ENCODE measurements at regions not wholly inside any gene's neighbourhood (a gene's known extent, or its start where the extent isn't known, plus 50 kb on each side); places are given as distances from the start of the nearest gene placed in this dataset.

GRCh38 chr9:86648156-86648827 lies 294.1 kb upstream of the TUT7 start:
- peaks cover 15% of the 10 kb centered on the region for H3K27me3 ChIP-seq (ENCODE audit: insufficient read depth, low read length)
- no peaks in the 10 kb centered on the region for H3K4me1 Mint-ChIP-seq (ENCODE audit: low read depth, unreplicated experiment)
- no peaks in the 10 kb centered on the region for H3K36me3 ChIP-seq (ENCODE audit: insufficient read depth, low read length)
- TF ChIP-seq EZH2 (IDR thresholded peaks at IDR 0.05; ENCODE audit: insufficient read depth, low read length) (no peak), CTCF (IDR thresholded peaks at IDR 0.05; ENCODE audit: insufficient read depth, low read depth, low read length) (no peak)
- no peak for FAIRE-seq
- H3K9me3 ChIP-seq (ENCODE audit: insufficient read depth, low read depth, low read length): no peaks in the 10 kb centered on the region
- H3K79me2 ChIP-seq (ENCODE audit: insufficient read depth, low read length): no peaks in the 10 kb centered on the region
- H3K4me2 ChIP-seq (ENCODE audit: low read length): no peak overlapping the region
- no peak overlapping the region for H3K27ac Mint-ChIP-seq (ENCODE audit: unreplicated experiment)
- H3K4me3 ChIP-seq (ENCODE audit: insufficient read depth, low read depth, low read length): no peak overlapping the region
- H3K4me1 ChIP-seq (ENCODE audit: insufficient read depth, low read length): no peaks in the 10 kb centered on the region
- no peaks in the 10 kb centered on the region for H3K36me3 Mint-ChIP-seq (ENCODE audit: low read depth, unreplicated experiment)
- H4K20me1 ChIP-seq (ENCODE audit: insufficient read depth, low read length): no peaks in the 10 kb centered on the region
- H2AFZ ChIP-seq (ENCODE audit: low read depth, low read length): no peak overlapping the region
- H3K9me3 Mint-ChIP-seq (ENCODE audit: unreplicated experiment): no peaks in the 10 kb centered on the region
- peaks cover 8% of the 10 kb centered on the region for H3K27me3 Mint-ChIP-seq (ENCODE audit: low read depth, unreplicated experiment)
- no peak for DNase-seq (ENCODE audit: low read depth)
- H3K9ac ChIP-seq (ENCODE audit: low read length): no peak overlapping the region
- H3K4me3 Mint-ChIP-seq (ENCODE audit: unreplicated experiment): no peak overlapping the region
- H3K27ac ChIP-seq (ENCODE audit: low read depth, low read length): no peak overlapping the region

- FAIRE-seq (no peak), DNase-seq (ENCODE audit: low read depth) (no peak)
- no peaks in the 10 kb centered on the region for H3K79me2 ChIP-seq (ENCODE audit: insufficient read depth, low read length)
- H3K4me1 ChIP-seq (ENCODE audit: insufficient read depth, low read length): no peaks in the 10 kb centered on the region
- no peaks in the 10 kb centered on the region for H3K36me3 ChIP-seq (ENCODE audit: insufficient read depth, low read length)
- Mint-ChIP-seq H3K9me3 (ENCODE audit: unreplicated experiment) (no peaks in the 10 kb centered on the region), H3K36me3 (ENCODE audit: low read depth, unreplicated experiment) (no peaks in the 10 kb centered on the region), H3K4me1 (ENCODE audit: low read depth, unreplicated experiment) (no peaks in the 10 kb centered on the region), H3K27me3 (ENCODE audit: low read depth, unreplicated experiment) (peaks cover 15% of the 10 kb centered on the region), H3K27ac (ENCODE audit: unreplicated experiment) (no peak overlapping the region), H3K4me3 (ENCODE audit: unreplicated experiment) (no peak overlapping the region)
- H3K9me3 ChIP-seq (ENCODE audit: insufficient read depth, low read depth, low read length): no peaks in the 10 kb centered on the region
- TF ChIP-seq EZH2 (IDR thresholded peaks at IDR 0.05; ENCODE audit: insufficient read depth, low read length) (no peak), CTCF (IDR thresholded peaks at IDR 0.05; ENCODE audit: insufficient read depth, low read depth, low read length) (no peak)
- no peak overlapping the region for H3K4me2 ChIP-seq (ENCODE audit: low read length)
- no peak overlapping the region for H2AFZ ChIP-seq (ENCODE audit: low read depth, low read length)
- H3K27ac ChIP-seq (ENCODE audit: low read depth, low read length): no peak overlapping the region
- H4K20me1 ChIP-seq (ENCODE audit: insufficient read depth, low read length): no peaks in the 10 kb centered on the region
- no peak overlapping the region for H3K9ac ChIP-seq (ENCODE audit: low read length)
- peaks cover 15% of the 10 kb centered on the region for H3K27me3 ChIP-seq (ENCODE audit: insufficient read depth, low read length)
- no peak overlapping the region for H3K4me3 ChIP-seq (ENCODE audit: insufficient read depth, low read depth, low read length)
These were observed 291.1 kb upstream of the TUT7 start for GRCh38 chr9:86645303-86645702.

GRCh38 chr9:86644675-86645034 lies 290.4 kb upstream of the TUT7 start:
- H3K9ac ChIP-seq (ENCODE audit: low read length): no peak overlapping the region
- H3K4me3 ChIP-seq (ENCODE audit: insufficient read depth, low read depth, low read length): no peak overlapping the region
- DNase-seq (ENCODE audit: low read depth) (no peak), FAIRE-seq (no peak)
- H2AFZ ChIP-seq (ENCODE audit: low read depth, low read length): no peak overlapping the region
- peaks cover 15% of the 10 kb centered on the region for H3K27me3 ChIP-seq (ENCODE audit: insufficient read depth, low read length)
- no peaks in the 10 kb centered on the region for H3K36me3 ChIP-seq (ENCODE audit: insufficient read depth, low read length)
- Mint-ChIP-seq H3K4me1 (ENCODE audit: low read depth, unreplicated experiment) (no peaks in the 10 kb centered on the region), H3K27me3 (ENCODE audit: low read depth, unreplicated experiment) (peaks cover 15% of the 10 kb centered on the region), H3K4me3 (ENCODE audit: unreplicated experiment) (no peak overlapping the region), H3K27ac (ENCODE audit: unreplicated experiment) (no peak overlapping the region), H3K9me3 (ENCODE audit: unreplicated experiment) (no peaks in the 10 kb centered on the region), H3K36me3 (ENCODE audit: low read depth, unreplicated experiment) (no peaks in the 10 kb centered on the region)
- no peaks in the 10 kb centered on the region for H3K4me1 ChIP-seq (ENCODE audit: insufficient read depth, low read length)
- no peaks in the 10 kb centered on the region for H4K20me1 ChIP-seq (ENCODE audit: insufficient read depth, low read length)
- no peak overlapping the region for H3K27ac ChIP-seq (ENCODE audit: low read depth, low read length)
- no peaks in the 10 kb centered on the region for H3K9me3 ChIP-seq (ENCODE audit: insufficient read depth, low read depth, low read length)
- no peak overlapping the region for H3K4me2 ChIP-seq (ENCODE audit: low read length)
- TF ChIP-seq CTCF (IDR thresholded peaks at IDR 0.05; ENCODE audit: insufficient read depth, low read depth, low read length) (no peak), EZH2 (IDR thresholded peaks at IDR 0.05; ENCODE audit: insufficient read depth, low read length) (no peak)
- no peaks in the 10 kb centered on the region for H3K79me2 ChIP-seq (ENCODE audit: insufficient read depth, low read length)

Measured in astrocyte (in vitro differentiated cells and primary cell).